AG10803 (cell line): ENCODE measurements at regions not wholly inside any gene's neighbourhood (a gene's known extent, or its start where the extent isn't known, plus 50 kb on each side); places are given as distances from the start of the nearest gene placed in this dataset.
A peak's percentile ranks its signal among the peaks of the same experiment; 100 is the strongest.

Source experiments
- DNase-seq: peaks from one replicate; pipeline ENCODE4 v3.0.0; 2010; ENCODE audit warnings: low read depth
- H3K4me3 ChIP-seq: 2 replicates; pipeline ENCODE4 v1.5.1; 2011; ENCODE audit warnings: mild to moderate bottlenecking, low read length, control low read depth
- CTCF ChIP-seq: conservative IDR thresholded peaks from 2 replicates; pipeline ENCODE4 v1.5.1; 2011; ENCODE audit warnings: mild to moderate bottlenecking, low read length, control low read depth, inconsistent platforms

GRCh38 chr10:108791794-108792474, 1131.4 kb downstream of the XPNPEP1 start:
- no peak for TF ChIP-seq CTCF
- peak; percentile 12 for DNase-seq
- H3K4me3 ChIP-seq, result no peak overlapping the region

- H3K4me3 ChIP-seq, result no peak overlapping the region
- no peak for DNase-seq
- TF ChIP-seq CTCF, result no peak
These were observed 1132.3 kb downstream of the XPNPEP1 start for GRCh38 chr10:108791030-108791429.

GRCh38 chr10:108789919-108790318, 1133.4 kb downstream of the XPNPEP1 start:
- no peak overlapping the region for H3K4me3 ChIP-seq
- DNase-seq, result peak; percentile 58
- no peak for TF ChIP-seq CTCF

GRCh38 chr10:108789336-108789735, 1134.0 kb downstream of the XPNPEP1 start:
- DNase-seq, result no peak
- no peak overlapping the region for H3K4me3 ChIP-seq
- TF ChIP-seq CTCF, result no peak

- TF ChIP-seq CTCF, result no peak
- H3K4me3 ChIP-seq, result no peak overlapping the region
- DNase-seq, result no peak
These were observed 1134.4 kb downstream of the XPNPEP1 start for GRCh38 chr10:108788891-108789290.

- TF ChIP-seq CTCF, result no peak
- H3K4me3 ChIP-seq, result no peak overlapping the region
- peak; percentile 50 for DNase-seq
These were observed 1135.4 kb downstream of the XPNPEP1 start for GRCh38 chr10:108787932-108788331.

- H3K4me3 ChIP-seq, result no peak overlapping the region
- no peak for TF ChIP-seq CTCF
- DNase-seq, result no peak
These were observed 1138.3 kb downstream of the XPNPEP1 start for GRCh38 chr10:108785011-108785410.
